Vagina (tissue), 2 donors: ENCODE measurements at regions not wholly inside any gene's neighbourhood (a gene's known extent, or its start where the extent isn't known, plus 50 kb on each side); places are given as distances from the start of the nearest gene placed in this dataset.

Experiments
- POLR2A ChIP-seq, 2 donors: fragments of 450-650 bp; IDR thresholded peaks; one replicate each; pipeline ENCODE4 v1.6.1; 2017; ENCODE audit warnings: antibody characterized with exemption in 2 of 2, mild to moderate bottlenecking in 2 of 2, moderate library complexity in 2 of 2
- POLR2AphosphoS5 ChIP-seq, 2 donors: sonication (generic); formaldehyde crosslinking; IDR thresholded peaks; one replicate each; pipeline ENCODE4 v1.9.0; 2017; ENCODE audit warnings: antibody characterized with exemption in 2 of 2, mild to moderate bottlenecking in 2 of 2, low read depth in 1 of 2; ENCODE audit not compliant: insufficient read depth in 1 of 2
- TF ChIP-seq, protein P1 (sequence below), 3 experiments: fragments of 450-650 bp in 2 of 3; fragments of 200-600 bp in 1 of 3; sonication (generic) in 1 of 3; IDR thresholded peaks; one replicate each; pipeline ENCODE4 v1.5.1; 2017 to 2019; ENCODE audit warnings: antibody characterized with exemption in 3 of 3, mild to moderate bottlenecking in 2 of 3, moderate library complexity in 2 of 3

DNA sequence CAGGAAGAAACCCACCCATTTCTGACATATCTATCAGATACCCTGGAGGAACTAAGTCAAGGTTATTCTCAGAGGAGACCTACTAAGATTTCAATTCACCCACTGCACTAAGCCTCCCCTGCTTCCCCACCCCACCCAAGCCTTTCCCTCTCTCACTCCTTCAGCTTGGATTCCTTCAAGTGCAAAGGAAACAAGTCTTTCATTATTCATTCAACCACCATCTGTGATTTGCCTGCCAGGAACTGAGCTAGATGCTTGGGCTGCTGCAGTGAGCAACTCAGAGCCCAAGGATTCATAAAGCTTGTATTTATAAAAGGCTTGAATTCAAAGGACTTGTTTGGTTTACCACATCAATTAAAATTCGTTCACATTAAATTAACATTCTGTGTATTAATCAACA lies 161.3 kb downstream of the GXYLT1 start:
- TF ChIP-seq, protein P1, sequence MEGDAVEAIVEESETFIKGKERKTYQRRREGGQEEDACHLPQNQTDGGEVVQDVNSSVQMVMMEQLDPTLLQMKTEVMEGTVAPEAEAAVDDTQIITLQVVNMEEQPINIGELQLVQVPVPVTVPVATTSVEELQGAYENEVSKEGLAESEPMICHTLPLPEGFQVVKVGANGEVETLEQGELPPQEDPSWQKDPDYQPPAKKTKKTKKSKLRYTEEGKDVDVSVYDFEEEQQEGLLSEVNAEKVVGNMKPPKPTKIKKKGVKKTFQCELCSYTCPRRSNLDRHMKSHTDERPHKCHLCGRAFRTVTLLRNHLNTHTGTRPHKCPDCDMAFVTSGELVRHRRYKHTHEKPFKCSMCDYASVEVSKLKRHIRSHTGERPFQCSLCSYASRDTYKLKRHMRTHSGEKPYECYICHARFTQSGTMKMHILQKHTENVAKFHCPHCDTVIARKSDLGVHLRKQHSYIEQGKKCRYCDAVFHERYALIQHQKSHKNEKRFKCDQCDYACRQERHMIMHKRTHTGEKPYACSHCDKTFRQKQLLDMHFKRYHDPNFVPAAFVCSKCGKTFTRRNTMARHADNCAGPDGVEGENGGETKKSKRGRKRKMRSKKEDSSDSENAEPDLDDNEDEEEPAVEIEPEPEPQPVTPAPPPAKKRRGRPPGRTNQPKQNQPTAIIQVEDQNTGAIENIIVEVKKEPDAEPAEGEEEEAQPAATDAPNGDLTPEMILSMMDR (IDR thresholded peaks at IDR 0.05), result no peak
- TF ChIP-seq POLR2A (IDR thresholded peaks at IDR 0.05) (no peak), POLR2AphosphoS5 (IDR thresholded peaks at IDR 0.05; ENCODE audit: insufficient read depth in 1 of 2, low read depth in 1 of 2) (no peak)
